Heart left ventricle (tissue), 16 donors: ENCODE measurements at regions not wholly inside any gene's neighbourhood (a gene's known extent, or its start where the extent isn't known, plus 50 kb on each side); places are given as distances from the start of the nearest gene placed in this dataset.

Experiments
- ATAC-seq, 4 donors: fragments of 200-7000 bp; cut with Tn5 transposase; one replicate each; pipeline ENCODE4 v1.9.1; 2020 to 2022; ENCODE audit warnings: moderate library complexity in 4 of 4, mild to moderate bottlenecking in 3 of 4, moderate number of reproducible peaks in 1 of 4
- DNase-seq, 5 donors: peaks; one replicate each; pipeline ENCODE4 v3.0.0-alpha.2; 2020
- H3K27ac ChIP-seq, 12 donors: fragments of 200-600 bp; sonication (generic) in 4 of 12; one replicate each; pipeline versions ENCODE4 v1.5.0 to v1.8.0; 2016 to 2022; ENCODE audit warnings: mild to moderate bottlenecking in 2 of 12
- H3K27me3 ChIP-seq, 9 donors: fragments of 200-600 bp; sonication (generic) in 2 of 9; one replicate each; pipeline versions ENCODE4 v1.5.1 to v1.8.0; 2016 to 2022; ENCODE audit warnings: mild to moderate bottlenecking in 3 of 9
- H3K36me3 ChIP-seq, 9 donors: fragments of 200-600 bp; sonication (generic) in 2 of 9; one replicate each; pipeline versions ENCODE4 v1.5.0 to v1.8.0; 2018 to 2022; ENCODE audit warnings: mild to moderate bottlenecking in 2 of 9
- H3K4me1 ChIP-seq, 12 donors: fragments of 200-600 bp; sonication (generic) in 4 of 12; one replicate each; pipeline versions ENCODE4 v1.5.0 to v1.8.0; 2016 to 2022; ENCODE audit warnings: mild to moderate bottlenecking in 3 of 12
- H3K4me3 ChIP-seq, 12 donors: fragments of 200-600 bp; sonication (generic) in 4 of 12; one replicate each; pipeline versions ENCODE4 v1.5.0 to v1.8.0; 2017 to 2022; ENCODE audit warnings: mild to moderate bottlenecking in 9 of 12, moderate library complexity in 4 of 12
- H3K9me3 ChIP-seq, 12 donors: fragments of 200-600 bp; sonication (generic) in 4 of 12; one replicate each; pipeline versions ENCODE4 v1.5.0 to v1.8.0; 2016 to 2022; ENCODE audit warnings: mild to moderate bottlenecking in 1 of 12
- POLR2A ChIP-seq, 2 donors: fragments of 450-650 bp; IDR thresholded peaks; one replicate each; pipeline ENCODE4 v1.6.1; 2017; ENCODE audit warnings: antibody characterized with exemption in 2 of 2, mild to moderate bottlenecking in 2 of 2, moderate library complexity in 2 of 2
- WGBS, 4 donors: extraction: QIAGEN DNeasy Blood & Tissue Kit in 2 of 4; methylation state at CpG; one replicate each; pipeline versions ENCODE4 v1.1.5 to v1.1.7; 2013 to 2018; 5-methylcytosine and 5-hydroxymethylcytosine counted together
- intact Hi-C, 10 donors: fragments of 100-400 bp; cut with DNase I; formaldehyde crosslinking; loops; one replicate each; pipeline versions ENCODE4 v1.11.1 to v1.14.2; 2022
- TF ChIP-seq, protein P1 (sequence below), 12 donors: fragments of 200-600 bp; sonication (generic) in 4 of 12; IDR thresholded peaks; one replicate each; pipeline versions ENCODE4 v1.5.0 to v1.8.0; 2018 to 2022; ENCODE audit warnings: antibody characterized with exemption in 12 of 12, mild to moderate bottlenecking in 5 of 12
- donor health status: ischemic (EF 13 %, LVEDD 7.1; RV severe dilation, severe dysfunction).
- donor health status: healthy with polysubstance abuse.
- donor health status: DM: no; HTN: yes; CAD: no.
- donor health status: DM: no; HTN: no; CAD: no.
- donor health status: ischemic (EF 25% LVEDD 6.9; RV normal size, moderate dysfunction).
- donor health status: ischemic (EF 25% LVEDD 5.7; RV mildly dilated, moderate dysfunction).
- donor health status: healthy.
- donor health status: DM: yes; HTN: yes; CAD: no.
- donor health status: ischemic (EF 35%, LVEDD 5.7; RV mildly dilated, moderate dysfunction).
- donor health status: nonischemic (EF 11% LVEDD 7.7; RV severe dilation, severe dysfunction).
- donor health status: DM: yes; HTN: yes; CAD: no.
- donor health status: PGD.
- donor health status: ischemic (EF 29% LVEDD 5.4; RV normal size, mild dysfunction).
- donor health status: nonischemic (EF 23%, LVEDD 6.1; RV moderate dilation, normal function).

GRCh38 chr13:104580931-104581330, 1514.7 kb upstream of the SLC10A2 start:
- peaks cover 0 to 4% (median 0%) of the 10 kb centered on the region in 9 donors for H3K27me3 ChIP-seq
- H3K36me3 ChIP-seq = no peaks in the 10 kb centered on the region
- no peaks in the 10 kb centered on the region for H3K9me3 ChIP-seq
- no peak for DNase-seq
- TF ChIP-seq POLR2A (IDR thresholded peaks at IDR 0.05) = no peak
- TF ChIP-seq, protein P1, sequence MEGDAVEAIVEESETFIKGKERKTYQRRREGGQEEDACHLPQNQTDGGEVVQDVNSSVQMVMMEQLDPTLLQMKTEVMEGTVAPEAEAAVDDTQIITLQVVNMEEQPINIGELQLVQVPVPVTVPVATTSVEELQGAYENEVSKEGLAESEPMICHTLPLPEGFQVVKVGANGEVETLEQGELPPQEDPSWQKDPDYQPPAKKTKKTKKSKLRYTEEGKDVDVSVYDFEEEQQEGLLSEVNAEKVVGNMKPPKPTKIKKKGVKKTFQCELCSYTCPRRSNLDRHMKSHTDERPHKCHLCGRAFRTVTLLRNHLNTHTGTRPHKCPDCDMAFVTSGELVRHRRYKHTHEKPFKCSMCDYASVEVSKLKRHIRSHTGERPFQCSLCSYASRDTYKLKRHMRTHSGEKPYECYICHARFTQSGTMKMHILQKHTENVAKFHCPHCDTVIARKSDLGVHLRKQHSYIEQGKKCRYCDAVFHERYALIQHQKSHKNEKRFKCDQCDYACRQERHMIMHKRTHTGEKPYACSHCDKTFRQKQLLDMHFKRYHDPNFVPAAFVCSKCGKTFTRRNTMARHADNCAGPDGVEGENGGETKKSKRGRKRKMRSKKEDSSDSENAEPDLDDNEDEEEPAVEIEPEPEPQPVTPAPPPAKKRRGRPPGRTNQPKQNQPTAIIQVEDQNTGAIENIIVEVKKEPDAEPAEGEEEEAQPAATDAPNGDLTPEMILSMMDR (IDR thresholded peaks at IDR 0.05) = no peak
- H3K4me1 ChIP-seq = no peaks in the 10 kb centered on the region
- ATAC-seq = no peak
- 75 to 79% (median 79%) methylated on average over 2 of the region's 2 CpGs for WGBS, 4 donors
- intact Hi-C loops = no loop called here
- no peak overlapping the region for H3K27ac ChIP-seq
- no peak overlapping the region for H3K4me3 ChIP-seq

DNA sequence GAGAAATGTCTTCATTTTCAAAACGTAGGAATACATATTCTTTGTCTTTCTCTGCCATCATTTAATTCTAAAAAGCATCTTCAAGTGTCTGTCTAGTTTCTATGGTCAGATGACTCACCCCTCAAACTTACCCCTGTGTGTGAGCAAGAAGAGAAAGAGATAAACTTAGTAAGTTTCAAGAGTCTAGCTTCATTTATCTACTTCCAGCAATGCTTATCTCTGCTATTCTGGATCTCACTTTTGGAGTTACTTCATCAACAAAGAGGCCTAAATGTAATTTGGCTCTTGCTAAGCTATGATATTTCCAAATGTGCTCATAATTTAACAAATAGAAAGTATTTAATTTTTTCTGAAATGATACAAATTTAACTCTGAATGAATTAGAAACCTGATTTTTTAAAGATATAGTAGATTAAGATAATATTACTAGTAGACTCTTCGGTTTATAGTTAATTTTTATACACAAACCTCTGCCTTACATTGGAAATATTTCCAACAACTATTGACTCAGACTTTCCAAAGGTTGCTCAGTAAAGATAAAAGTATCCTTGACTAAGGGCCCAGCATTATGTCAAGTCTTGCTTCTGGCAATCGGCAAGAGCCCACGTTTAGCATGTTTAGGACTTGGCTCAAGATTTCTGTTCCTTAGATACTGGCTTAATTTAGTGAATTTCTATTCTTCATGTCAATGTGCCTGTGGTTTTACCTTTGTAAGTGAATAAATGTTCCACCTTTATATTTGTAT, 1511.0 kb upstream of the SLC10A2 start:
- no peaks in the 10 kb centered on the region for H3K4me1 ChIP-seq
- peaks cover 0 to 4% (median 0%) of the 10 kb centered on the region in 9 donors for H3K27me3 ChIP-seq
- intact Hi-C loops = loop anchor here in 4 of 10 donors (10.0 kb wide), 3 partner anchors 692 to 1958 kb away; partner anchors contain the start of gene EFNB2 (in 2 of the 4)
- H3K36me3 ChIP-seq = no peaks in the 10 kb centered on the region
- TF ChIP-seq POLR2A (IDR thresholded peaks at IDR 0.05) = no peak
- TF ChIP-seq, protein P1 (IDR thresholded peaks at IDR 0.05) = no peak
- whole genome bisulfite sequencing, 4 donors = 57 to 61% (median 58%) methylated on average over 4 of the region's 4 CpGs
- ATAC-seq (no peak), DNase-seq (no peak)
- no peak overlapping the region for H3K27ac ChIP-seq
- H3K4me3 ChIP-seq = no peak overlapping the region
- no peaks in the 10 kb centered on the region for H3K9me3 ChIP-seq

DNA sequence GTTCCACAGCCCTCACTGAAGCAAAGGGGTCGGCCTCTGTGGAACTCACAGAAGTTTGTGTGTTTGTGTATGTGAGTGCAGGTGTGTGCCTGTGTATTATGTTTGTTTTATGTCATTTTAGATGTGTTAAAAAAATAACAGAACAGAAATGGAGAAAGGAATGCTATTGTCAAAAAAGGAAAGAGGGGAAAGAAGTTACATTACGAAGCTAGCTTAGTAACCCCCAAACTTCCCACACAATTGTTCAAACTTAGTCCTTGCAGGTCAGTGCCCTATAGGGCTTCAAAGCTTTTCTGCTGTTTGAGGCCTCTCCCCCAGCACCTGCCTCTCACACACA, 1505.6 kb upstream of the SLC10A2 start:
- Histone ChIP-seq H3K4me3 (peak overlapping the region in 1 of 12 donors; percentile 2), H3K4me1 (peaks cover 0 to 9% (median 0%) of the 10 kb centered on the region in 12 donors), H3K9me3 (no peaks in the 10 kb centered on the region), H3K27me3 (peaks cover 0 to 5% (median 0%) of the 10 kb centered on the region in 9 donors), H3K36me3 (no peaks in the 10 kb centered on the region), H3K27ac (no peak overlapping the region)
- ATAC-seq = no peak
- DNase-seq = no peak
- intact Hi-C loops = loop anchor here in 9 of 10 donors (5.0 to 10.0 kb wide), 5 partner anchors 687 to 1965 kb away; partner anchors contain the start of gene EFNB2 (in 3 of the 9)
- TF ChIP-seq, protein P1 (IDR thresholded peaks at IDR 0.05) = peak in 2 of 12 donors; percentile 1
- no peak for TF ChIP-seq POLR2A (IDR thresholded peaks at IDR 0.05)
- 44 to 55% (median 49%) methylated on average over 2 of the region's 2 CpGs for WGBS, 4 donors

DNA sequence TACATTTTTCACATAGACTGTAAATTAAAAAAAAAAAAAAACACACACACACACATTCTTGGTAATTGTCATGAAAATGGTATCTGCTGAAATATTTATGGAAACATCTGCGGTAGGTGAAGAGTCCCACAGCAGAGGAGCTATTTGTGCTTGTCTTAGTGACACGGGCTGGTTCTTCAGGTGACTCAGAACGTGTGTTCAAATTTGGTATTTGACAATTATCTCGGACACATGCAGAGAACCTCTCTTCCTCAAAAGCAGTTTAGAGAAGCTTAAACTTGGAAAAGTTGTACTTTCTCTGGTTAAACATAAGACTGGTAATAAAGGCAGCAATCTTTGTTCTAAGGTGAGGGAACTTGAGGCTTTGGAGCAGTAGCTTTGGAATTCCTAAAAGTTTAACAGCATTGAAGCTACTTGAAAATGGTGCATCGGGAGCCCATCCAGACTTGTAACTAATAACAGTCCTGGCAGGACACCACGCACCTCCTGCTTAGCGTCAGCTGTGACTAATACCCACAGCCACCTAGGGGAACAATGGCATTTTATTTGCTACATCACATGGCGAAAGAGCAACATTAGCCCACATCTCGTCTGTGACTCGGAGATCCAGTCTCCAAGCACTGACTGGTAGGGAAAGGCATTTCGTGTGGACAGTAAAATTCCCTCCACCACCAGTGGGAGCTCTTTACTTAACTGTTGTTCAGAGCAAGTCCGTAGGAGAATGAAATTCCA, 1505.1 kb upstream of the SLC10A2 start:
- intact Hi-C loops = loop anchor here in 9 of 10 donors (5.0 to 10.0 kb wide), 5 partner anchors 687 to 1966 kb away; partner anchors contain the start of gene EFNB2 (in 3 of the 9)
- peak overlapping the region in 1 of 12 donors; percentile 2 for H3K4me3 ChIP-seq
- WGBS, 4 donors = 27 to 37% (median 33%) methylated on average over 12 of the region's 12 CpGs

More for the DNA sequence above, 1505.1 kb upstream of the SLC10A2 start:
- peaks cover 0 to 5% (median 0%) of the 10 kb centered on the region in 9 donors for H3K27me3 ChIP-seq
- no peaks in the 10 kb centered on the region for H3K9me3 ChIP-seq
- H3K4me1 ChIP-seq = peaks cover 0 to 9% (median 0%) of the 10 kb centered on the region in 12 donors
- H3K36me3 ChIP-seq = no peaks in the 10 kb centered on the region
- TF ChIP-seq, protein P1 (IDR thresholded peaks at IDR 0.05) = peak; percentile 38 to 79 (median 64)
- no peak for TF ChIP-seq POLR2A (IDR thresholded peaks at IDR 0.05)
- ATAC-seq (peak; percentile 64 to 87 (median 82)), DNase-seq (peak in 4 of 5 donors; percentile 44 to 62 (median 59))
- no peak overlapping the region for H3K27ac ChIP-seq
